Aorta (tissue), 5 donors: ENCODE measurements at regions not wholly inside any gene's neighbourhood (a gene's known extent, or its start where the extent isn't known, plus 50 kb on each side); places are given as distances from the start of the nearest gene placed in this dataset.

ENCODE experiments used
- ATAC-seq: fragments of 200-7000 bp; cut with Tn5 transposase; one replicate; pipeline ENCODE4 v1.9.1; 2022; ENCODE audit warnings: moderate library complexity; ENCODE audit not compliant: low FRiP score
- DNase-seq, 2 donors: peaks; one replicate each; pipeline ENCODE4 v3.0.0-alpha.2; 2020
- H3K27ac ChIP-seq, 2 donors: one replicate each; pipeline ENCODE4 v1.5.1; 2013; ENCODE audit warnings: low read length in 2 of 2, mild to moderate bottlenecking in 2 of 2, moderate library complexity in 2 of 2, control low read depth in 1 of 2, inconsistent platforms in 1 of 2, low read depth in 1 of 2
- H3K27me3 ChIP-seq, 2 donors: one replicate each; pipeline ENCODE4 v1.6.1; 2013; ENCODE audit warnings: control low read depth in 1 of 2, low read length in 1 of 2, mild to moderate bottlenecking in 1 of 2, moderate library complexity in 1 of 2; ENCODE audit not compliant: insufficient read depth in 2 of 2, control insufficient read depth in 1 of 2
- H3K36me3 ChIP-seq, 2 donors: one replicate each; pipeline ENCODE4 v1.6.1; 2013; ENCODE audit warnings: control low read depth in 1 of 2, low read length in 1 of 2, mild to moderate bottlenecking in 1 of 2; ENCODE audit not compliant: insufficient read depth in 2 of 2, control insufficient read depth in 1 of 2
- H3K4me1 ChIP-seq, 2 donors: one replicate each; pipeline ENCODE4 v1.6.1; 2013; ENCODE audit warnings: low read length in 2 of 2, control low read depth in 1 of 2, mild to moderate bottlenecking in 1 of 2, moderate library complexity in 1 of 2; ENCODE audit not compliant: insufficient read depth in 2 of 2, control insufficient read depth in 1 of 2
- H3K4me3 ChIP-seq, 2 donors: one replicate each; pipeline ENCODE4 v1.5.1; 2013; ENCODE audit warnings: low read length in 2 of 2, control low read depth in 1 of 2, mild to moderate bottlenecking in 1 of 2
- H3K9me3 ChIP-seq: one replicate; pipeline ENCODE4 v1.6.1; 2013; ENCODE audit warnings: mild to moderate bottlenecking, low read length; ENCODE audit not compliant: control insufficient read depth
- WGBS, 2 donors: extraction: QIAGEN DNeasy Blood & Tissue Kit; methylation state at CpG; one replicate each; pipeline ENCODE4 v1.1.7; 2013; 5-methylcytosine and 5-hydroxymethylcytosine counted together
- intact Hi-C, 2 donors: fragments of 100-400 bp; cut with DNase I; formaldehyde crosslinking; loops; one replicate each; pipeline versions ENCODE4 v1.14.2 to v1.15.0; 2022
- donor health status: healthy with polysubstance abuse.
- donor health status: Bipolar disorder and iron deficiency.
- donor health status: DM: no; HTN: no; CAD: no.
- donor health status: DM: no; HTN: no; CAD: no.
- donor health status: DM: yes; HTN: yes; CAD: no.

GRCh38 chr7:45479781-45480180 lies 94.4 kb upstream of the ADCY1 start:
- Histone ChIP-seq H3K27me3 (no peaks in the 10 kb centered on the region), H3K27ac (no peak overlapping the region), H3K4me1 (no peaks in the 10 kb centered on the region), H3K4me3 (no peak overlapping the region), H3K9me3 (peaks cover under 1% of the 10 kb centered on the region), H3K36me3 (no peaks in the 10 kb centered on the region)
- ATAC-seq (no peak), DNase-seq (no peak)
- WGBS, 2 donors = 69 to 74% methylated on average over 3 of the region's 3 CpGs
- intact Hi-C loops = no loop called here

GRCh38 chr7:45482451-45482850 lies 91.7 kb upstream of the ADCY1 start:
- H3K36me3 ChIP-seq = no peaks in the 10 kb centered on the region
- DNase-seq (no peak), ATAC-seq (no peak)
- no peak overlapping the region for H3K4me3 ChIP-seq
- H3K27ac ChIP-seq = no peak overlapping the region
- intact Hi-C loops = no loop called here
- peaks cover 1% of the 10 kb centered on the region for H3K9me3 ChIP-seq
- 79 to 80% methylated on average over 3 of the region's 3 CpGs for WGBS, 2 donors
- H3K4me1 ChIP-seq = no peaks in the 10 kb centered on the region
- H3K27me3 ChIP-seq = no peaks in the 10 kb centered on the region

DNA sequence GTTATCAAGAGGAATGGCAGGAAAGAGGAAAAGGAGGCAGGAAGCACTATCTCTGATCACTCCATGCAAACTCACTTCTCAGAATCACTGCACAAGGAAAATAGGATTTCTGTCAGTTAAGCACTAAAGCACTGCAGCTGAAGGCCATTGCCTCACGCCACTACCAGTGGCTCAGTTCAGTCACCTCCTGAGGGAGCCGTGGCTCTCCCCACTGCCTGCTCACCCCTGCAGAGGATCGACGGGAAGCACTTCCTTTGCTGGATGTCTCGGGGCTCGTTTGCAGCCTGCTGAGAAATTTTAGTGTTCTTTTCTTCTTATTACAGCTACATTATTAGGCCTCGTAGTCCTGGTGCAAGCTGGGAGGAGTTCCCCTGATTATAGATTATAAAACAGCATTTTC lies 90.1 kb upstream of the ADCY1 start:
- intact Hi-C loops = no loop called here
- WGBS, 2 donors = 20 to 25% methylated on average over 7 of the region's 7 CpGs
- H3K4me1 ChIP-seq = no peaks in the 10 kb centered on the region
- DNase-seq = no peak
- H3K27ac ChIP-seq = no peak overlapping the region
- no peak for ATAC-seq
- no peaks in the 10 kb centered on the region for H3K27me3 ChIP-seq
- no peaks in the 10 kb centered on the region for H3K36me3 ChIP-seq
- no peak overlapping the region for H3K4me3 ChIP-seq
- H3K9me3 ChIP-seq = peaks cover 1% of the 10 kb centered on the region

GRCh38 chr7:45486575-45486974 lies 87.6 kb upstream of the ADCY1 start:
- Histone ChIP-seq H3K4me3 (no peak overlapping the region), H3K9me3 (peaks cover 1% of the 10 kb centered on the region), H3K27ac (no peak overlapping the region), H3K27me3 (no peaks in the 10 kb centered on the region), H3K4me1 (no peaks in the 10 kb centered on the region), H3K36me3 (no peaks in the 10 kb centered on the region)
- intact Hi-C loops = no loop called here
- ATAC-seq (no peak), DNase-seq (no peak)
- 84 to 85% methylated on average over 2 of the region's 2 CpGs for WGBS, 2 donors

GRCh38 chr7:45494885-45495284 lies 79.3 kb upstream of the ADCY1 start:
- H3K4me3 ChIP-seq = no peak overlapping the region
- intact Hi-C loops = no loop called here
- WGBS, 2 donors = 19 to 30% methylated on average over 7 of the region's 7 CpGs
- H3K4me1 ChIP-seq = no peaks in the 10 kb centered on the region
- H3K9me3 ChIP-seq = no peaks in the 10 kb centered on the region
- DNase-seq (no peak), ATAC-seq (no peak)
- no peaks in the 10 kb centered on the region for H3K36me3 ChIP-seq
- H3K27me3 ChIP-seq = no peaks in the 10 kb centered on the region
- H3K27ac ChIP-seq = no peak overlapping the region

DNA sequence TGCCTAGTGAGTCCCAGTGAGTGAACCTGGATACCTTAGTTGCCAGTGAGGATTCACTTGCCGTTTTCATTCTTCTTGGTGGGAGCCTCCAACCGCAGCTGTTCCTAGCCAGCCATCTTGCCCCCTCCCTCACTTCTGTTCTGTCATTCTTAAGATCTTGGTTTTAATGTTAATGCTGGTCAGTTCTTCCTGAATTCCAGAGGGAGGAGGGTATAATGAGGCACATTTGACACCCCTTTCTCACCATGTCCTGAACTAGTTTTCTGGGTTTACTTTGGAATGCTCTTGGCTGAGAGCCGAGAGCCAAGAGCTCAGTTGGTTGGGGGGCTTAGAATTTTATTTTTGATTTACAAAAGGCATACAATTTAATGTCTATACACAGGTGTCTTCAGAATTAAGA lies 78.5 kb upstream of the ADCY1 start:
- Histone ChIP-seq H3K9me3 (no peaks in the 10 kb centered on the region), H3K4me1 (no peaks in the 10 kb centered on the region), H3K36me3 (no peaks in the 10 kb centered on the region), H3K27ac (no peak overlapping the region), H3K27me3 (no peaks in the 10 kb centered on the region), H3K4me3 (no peak overlapping the region)
- WGBS, 2 donors = 75 to 78% methylated on average over 3 of the region's 3 CpGs
- DNase-seq = no peak
- intact Hi-C loops = no loop called here
- ATAC-seq = no peak

- H3K36me3 ChIP-seq = no peaks in the 10 kb centered on the region
- H3K4me1 ChIP-seq = no peaks in the 10 kb centered on the region
- no peak overlapping the region for H3K27ac ChIP-seq
- intact Hi-C loops = no loop called here
- 67 to 77% methylated on average over 2 of the region's 2 CpGs for WGBS, 2 donors
- H3K27me3 ChIP-seq = no peaks in the 10 kb centered on the region
- H3K4me3 ChIP-seq = no peak overlapping the region
- DNase-seq (no peak), ATAC-seq (no peak)
- peaks cover 4% of the 10 kb centered on the region for H3K9me3 ChIP-seq
Measured at GRCh38 chr7:45500257-45500656, 73.9 kb upstream of the ADCY1 start.

- H3K27ac ChIP-seq = no peak overlapping the region
- WGBS, 2 donors = 43 to 64% methylated on average over 2 of the region's 2 CpGs
- no peaks in the 10 kb centered on the region for H3K27me3 ChIP-seq
- ATAC-seq (no peak), DNase-seq (no peak)
- H3K9me3 ChIP-seq = peaks cover 6% of the 10 kb centered on the region
- H3K4me3 ChIP-seq = no peak overlapping the region
- H3K36me3 ChIP-seq = no peaks in the 10 kb centered on the region
- intact Hi-C loops = no loop called here
- H3K4me1 ChIP-seq = no peaks in the 10 kb centered on the region
Measured at GRCh38 chr7:45501791-45502190, 72.4 kb upstream of the ADCY1 start.

DNA sequence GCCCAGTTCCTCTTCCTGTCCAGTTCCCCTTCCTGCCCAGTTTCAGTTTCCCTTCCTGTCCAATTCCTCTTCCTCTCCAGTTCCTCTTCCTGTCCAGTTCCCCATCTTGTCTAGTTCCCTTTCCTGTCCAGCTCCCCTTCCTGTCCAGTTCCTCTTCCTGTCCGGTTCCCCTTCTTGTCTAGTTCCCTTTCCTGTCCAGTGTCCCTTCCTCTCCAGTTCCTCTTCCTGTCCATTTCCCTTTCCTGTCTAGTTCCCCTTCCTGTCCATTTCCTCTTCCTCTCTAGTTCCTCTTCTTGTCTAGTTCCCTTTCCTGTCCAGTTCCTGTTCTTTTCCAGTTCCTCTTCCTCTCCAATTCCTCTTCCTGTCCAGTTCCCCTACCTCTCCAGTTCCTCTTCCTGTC lies 68.1 kb upstream of the ADCY1 start:
- H3K4me1 ChIP-seq = no peaks in the 10 kb centered on the region
- no peak overlapping the region for H3K4me3 ChIP-seq
- H3K27me3 ChIP-seq = no peaks in the 10 kb centered on the region
- H3K36me3 ChIP-seq = no peaks in the 10 kb centered on the region
- ATAC-seq (no peak), DNase-seq (no peak)
- H3K27ac ChIP-seq = no peak overlapping the region
- intact Hi-C loops = no loop called here
- 83 to 100% methylated on average over 1 of the region's 1 CpG for WGBS, 2 donors
- peaks cover 6% of the 10 kb centered on the region for H3K9me3 ChIP-seq
